HL-60 (cell line): ENCODE measurements at regions not wholly inside any gene's neighbourhood (a gene's known extent, or its start where the extent isn't known, plus 50 kb on each side); places are given as distances from the start of the nearest gene placed in this dataset.

Experiments used
- DNase-seq, 2 experiments: peaks; one replicate each; pipeline ENCODE4 v3.0.0-alpha.2; 2010 to 2020; ENCODE audit warnings: low read depth in 1 of 2, low spot score in 1 of 2
- H3K27ac ChIP-seq: fragments of 250-450 bp; sonication (Bioruptor Pico); replicated peaks from 2 replicates; pipeline ENCODE4 v1.5.1; 2020; ENCODE audit warnings: mild to moderate bottlenecking, moderate library complexity
- H3K27me3 ChIP-seq: fragments of 250-450 bp; sonication (Bioruptor Pico); 2 replicates; pipeline ENCODE4 v1.5.1; 2021; ENCODE audit warnings: mild to moderate bottlenecking, moderate library complexity; ENCODE audit not compliant: insufficient read depth, poor library complexity, severe bottlenecking
- H3K4me3 ChIP-seq: replicated peaks from 2 replicates; pipeline ENCODE4 v1.5.1; 2011; ENCODE audit warnings: mild to moderate bottlenecking, control low read depth, low read length; ENCODE audit not compliant: insufficient read depth
- GABPA ChIP-seq: IDR thresholded peaks from 2 replicates; pipeline ENCODE4 v1.6.1; 2012; ENCODE audit warnings: low read depth
- POLR2AphosphoS5 ChIP-seq: IDR thresholded peaks from 2 replicates; pipeline ENCODE4 v1.6.1; 2012; ENCODE audit warnings: low read depth
- SPI1 ChIP-seq: IDR thresholded peaks from 2 replicates; pipeline ENCODE4 v1.6.1; 2012; ENCODE audit warnings: low read depth, mild to moderate bottlenecking, borderline replicate concordance
- TF ChIP-seq, protein P1 (sequence below): IDR thresholded peaks from one replicate; pipeline ENCODE4 v1.5.1; 2011; ENCODE audit warnings: low read length, control low read depth, inconsistent platforms; ENCODE audit not compliant: insufficient read depth
- TF ChIP-seq, protein P2 (sequence below): IDR thresholded peaks from 2 replicates; pipeline ENCODE4 v1.6.1; 2012; ENCODE audit warnings: low read depth; ENCODE audit not compliant: insufficient replicate concordance

DNA sequence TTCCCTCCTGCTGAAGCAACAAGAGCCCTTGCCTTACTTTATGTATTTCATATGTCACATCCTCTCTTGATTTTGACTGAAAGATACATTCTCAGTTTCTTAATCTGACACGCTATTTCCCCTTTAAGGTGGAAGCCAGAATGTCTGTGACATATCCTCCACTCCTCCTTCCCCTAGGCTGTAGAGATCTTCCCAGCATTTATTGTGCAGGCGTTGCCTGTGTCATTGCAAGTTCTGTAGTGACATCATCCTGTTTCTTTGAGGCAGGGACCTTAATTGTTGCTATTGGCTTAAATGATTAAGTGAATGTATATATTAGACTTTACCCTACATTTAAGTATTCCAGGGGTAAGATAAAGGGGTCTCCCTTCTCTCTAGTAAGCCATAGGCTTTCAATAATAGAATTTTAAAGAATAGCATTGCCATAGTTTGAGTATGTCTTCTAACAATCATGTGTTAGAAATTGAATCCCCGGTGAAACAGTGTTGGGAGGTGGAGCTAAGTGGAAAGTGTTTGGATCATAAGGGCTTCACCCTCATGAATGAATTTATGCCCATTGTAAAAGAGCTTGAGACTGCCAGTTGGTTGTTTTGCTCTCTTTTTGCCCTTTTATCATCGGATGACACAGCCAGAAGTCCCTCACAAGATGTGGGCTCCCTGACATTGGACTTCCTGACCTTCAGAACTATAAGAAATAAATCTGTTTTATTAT is 189.5 kb upstream of the CDC14C start:
- TF ChIP-seq POLR2AphosphoS5, result no peak
- TF ChIP-seq, protein P1, sequence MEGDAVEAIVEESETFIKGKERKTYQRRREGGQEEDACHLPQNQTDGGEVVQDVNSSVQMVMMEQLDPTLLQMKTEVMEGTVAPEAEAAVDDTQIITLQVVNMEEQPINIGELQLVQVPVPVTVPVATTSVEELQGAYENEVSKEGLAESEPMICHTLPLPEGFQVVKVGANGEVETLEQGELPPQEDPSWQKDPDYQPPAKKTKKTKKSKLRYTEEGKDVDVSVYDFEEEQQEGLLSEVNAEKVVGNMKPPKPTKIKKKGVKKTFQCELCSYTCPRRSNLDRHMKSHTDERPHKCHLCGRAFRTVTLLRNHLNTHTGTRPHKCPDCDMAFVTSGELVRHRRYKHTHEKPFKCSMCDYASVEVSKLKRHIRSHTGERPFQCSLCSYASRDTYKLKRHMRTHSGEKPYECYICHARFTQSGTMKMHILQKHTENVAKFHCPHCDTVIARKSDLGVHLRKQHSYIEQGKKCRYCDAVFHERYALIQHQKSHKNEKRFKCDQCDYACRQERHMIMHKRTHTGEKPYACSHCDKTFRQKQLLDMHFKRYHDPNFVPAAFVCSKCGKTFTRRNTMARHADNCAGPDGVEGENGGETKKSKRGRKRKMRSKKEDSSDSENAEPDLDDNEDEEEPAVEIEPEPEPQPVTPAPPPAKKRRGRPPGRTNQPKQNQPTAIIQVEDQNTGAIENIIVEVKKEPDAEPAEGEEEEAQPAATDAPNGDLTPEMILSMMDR, result no peak
- no peak for TF ChIP-seq SPI1
- no peak for TF ChIP-seq GABPA
- TF ChIP-seq, protein P2, sequence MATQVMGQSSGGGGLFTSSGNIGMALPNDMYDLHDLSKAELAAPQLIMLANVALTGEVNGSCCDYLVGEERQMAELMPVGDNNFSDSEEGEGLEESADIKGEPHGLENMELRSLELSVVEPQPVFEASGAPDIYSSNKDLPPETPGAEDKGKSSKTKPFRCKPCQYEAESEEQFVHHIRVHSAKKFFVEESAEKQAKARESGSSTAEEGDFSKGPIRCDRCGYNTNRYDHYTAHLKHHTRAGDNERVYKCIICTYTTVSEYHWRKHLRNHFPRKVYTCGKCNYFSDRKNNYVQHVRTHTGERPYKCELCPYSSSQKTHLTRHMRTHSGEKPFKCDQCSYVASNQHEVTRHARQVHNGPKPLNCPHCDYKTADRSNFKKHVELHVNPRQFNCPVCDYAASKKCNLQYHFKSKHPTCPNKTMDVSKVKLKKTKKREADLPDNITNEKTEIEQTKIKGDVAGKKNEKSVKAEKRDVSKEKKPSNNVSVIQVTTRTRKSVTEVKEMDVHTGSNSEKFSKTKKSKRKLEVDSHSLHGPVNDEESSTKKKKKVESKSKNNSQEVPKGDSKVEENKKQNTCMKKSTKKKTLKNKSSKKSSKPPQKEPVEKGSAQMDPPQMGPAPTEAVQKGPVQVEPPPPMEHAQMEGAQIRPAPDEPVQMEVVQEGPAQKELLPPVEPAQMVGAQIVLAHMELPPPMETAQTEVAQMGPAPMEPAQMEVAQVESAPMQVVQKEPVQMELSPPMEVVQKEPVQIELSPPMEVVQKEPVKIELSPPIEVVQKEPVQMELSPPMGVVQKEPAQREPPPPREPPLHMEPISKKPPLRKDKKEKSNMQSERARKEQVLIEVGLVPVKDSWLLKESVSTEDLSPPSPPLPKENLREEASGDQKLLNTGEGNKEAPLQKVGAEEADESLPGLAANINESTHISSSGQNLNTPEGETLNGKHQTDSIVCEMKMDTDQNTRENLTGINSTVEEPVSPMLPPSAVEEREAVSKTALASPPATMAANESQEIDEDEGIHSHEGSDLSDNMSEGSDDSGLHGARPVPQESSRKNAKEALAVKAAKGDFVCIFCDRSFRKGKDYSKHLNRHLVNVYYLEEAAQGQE, result no peak
- Histone ChIP-seq H3K27ac (no peak overlapping the region), H3K27me3 (no peaks in the 10 kb centered on the region), H3K4me3 (no peak overlapping the region)
- DNase-seq, result no peak

DNA sequence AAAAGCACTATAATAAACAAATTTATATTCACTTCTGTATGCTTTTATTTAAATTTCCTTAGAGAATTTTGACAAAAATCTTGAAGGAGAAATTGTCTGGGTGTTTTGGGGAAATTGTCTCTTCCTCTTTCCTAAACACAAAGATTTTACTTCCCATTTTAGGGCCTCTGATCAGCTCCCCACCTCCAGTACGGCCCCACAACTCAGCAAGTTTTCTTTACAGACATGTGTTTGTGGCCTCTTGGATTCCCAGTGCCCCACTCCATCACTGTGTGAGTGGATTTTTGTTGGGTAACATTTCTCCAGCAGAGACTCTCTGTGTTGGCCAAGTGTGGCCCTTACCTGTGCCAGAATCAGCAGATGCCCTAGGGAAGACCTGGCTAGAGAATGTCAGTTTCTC is 182.8 kb upstream of the CDC14C start:
- TF ChIP-seq GABPA (no peak), SPI1 (peak; percentile 79), POLR2AphosphoS5 (no peak)
- TF ChIP-seq, protein P2, result no peak
- TF ChIP-seq, protein P1, result no peak
- no peaks in the 10 kb centered on the region for H3K27me3 ChIP-seq
- H3K27ac ChIP-seq, result no peak overlapping the region
- DNase-seq, result peak in 1 of 2 experiments; percentile 45
- H3K4me3 ChIP-seq, result no peak overlapping the region

DNA sequence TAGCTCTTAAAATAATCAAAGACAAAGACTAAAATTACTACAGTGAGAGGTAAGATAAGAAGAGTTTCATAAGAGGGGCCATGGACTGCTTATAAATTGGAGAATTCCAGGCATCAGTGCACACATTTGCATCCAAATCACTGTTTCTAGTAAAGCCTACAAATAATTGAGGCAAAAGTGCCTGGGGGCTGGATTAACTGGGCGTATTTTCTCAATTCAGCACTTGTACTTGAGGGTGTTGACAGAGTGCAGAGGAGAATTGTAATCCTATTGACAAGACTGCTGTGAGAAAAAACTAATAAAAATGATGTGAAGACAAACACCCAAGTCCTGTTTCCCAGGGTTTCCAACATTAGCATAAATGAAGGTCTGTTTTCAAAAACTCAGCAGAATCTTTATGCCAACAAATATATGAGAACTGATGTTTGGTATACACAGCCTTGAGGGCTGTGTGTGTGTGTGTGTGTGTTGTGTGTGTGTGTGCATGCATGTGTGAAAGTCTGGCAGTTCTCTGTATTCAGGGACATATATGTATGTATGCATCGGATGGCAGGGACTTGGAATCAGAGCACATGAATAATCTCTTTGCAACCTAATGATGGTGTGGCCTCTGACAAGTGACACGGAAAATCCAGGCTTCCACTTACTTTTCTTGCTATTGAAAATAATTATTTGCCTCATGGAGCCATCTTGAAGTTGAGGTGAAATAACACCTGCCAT is 182.1 kb upstream of the CDC14C start:
- Histone ChIP-seq H3K27me3 (no peaks in the 10 kb centered on the region), H3K27ac (no peak overlapping the region), H3K4me3 (no peak overlapping the region)
- no peak for TF ChIP-seq GABPA
- TF ChIP-seq, protein P1, result no peak
- TF ChIP-seq, protein P2, result no peak
- TF ChIP-seq POLR2AphosphoS5, result no peak
- TF ChIP-seq SPI1, result no peak
- no peak for DNase-seq
